Tibial nerve (tissue), 4 donors: ENCODE measurements at regions not wholly inside any gene's neighbourhood (a gene's known extent, or its start where the extent isn't known, plus 50 kb on each side); places are given as distances from the start of the nearest gene placed in this dataset.

Source experiments
- DNase-seq, 2 donors: peaks; one replicate each; pipeline ENCODE4 v3.0.0-alpha.2; 2019; ENCODE audit warnings: low spot score in 2 of 2
- H3K27ac ChIP-seq, 4 donors: fragments of 200-600 bp; sonication (generic) in 3 of 4; one replicate each; pipeline ENCODE4 v1.5.1; 2017 to 2019; ENCODE audit warnings: mild to moderate bottlenecking in 1 of 4
- H3K27me3 ChIP-seq, 2 donors: fragments of 200-600 bp; sonication (generic) in 1 of 2; one replicate each; pipeline versions ENCODE4 v1.5.1 to v1.6.0; 2017 to 2019
- H3K36me3 ChIP-seq, 3 donors: fragments of 200-600 bp; sonication (generic); one replicate each; pipeline ENCODE4 v1.5.1; 2018 to 2019
- H3K4me1 ChIP-seq, 4 donors: fragments of 200-600 bp; sonication (generic) in 3 of 4; one replicate each; pipeline ENCODE4 v1.5.1; 2017 to 2019
- H3K4me3 ChIP-seq, 4 donors: fragments of 200-600 bp; sonication (generic) in 3 of 4; one replicate each; pipeline ENCODE4 v1.5.1; 2017 to 2019; ENCODE audit warnings: mild to moderate bottlenecking in 1 of 4, moderate library complexity in 1 of 4
- H3K9me3 ChIP-seq, 4 donors: fragments of 200-600 bp; sonication (generic) in 3 of 4; one replicate each; pipeline ENCODE4 v1.5.1; 2017 to 2019
- CTCF ChIP-seq, 5 experiments: fragments of 200-600 bp in 3 of 5; fragments of 450-650 bp in 2 of 5; sonication (generic) in 3 of 5; IDR thresholded peaks; one replicate each; pipeline ENCODE4 v1.5.1; 2016 to 2019; ENCODE audit warnings: antibody characterized with exemption in 5 of 5, mild to moderate bottlenecking in 3 of 5, moderate library complexity in 2 of 5
- EP300 ChIP-seq, 2 donors: sonication (generic); formaldehyde crosslinking; IDR thresholded peaks; one replicate each; pipeline ENCODE4 v1.6.1; 2017; ENCODE audit warnings: antibody characterized with exemption in 2 of 2, mild to moderate bottlenecking in 1 of 2
- POLR2A ChIP-seq, 2 donors: fragments of 450-650 bp; IDR thresholded peaks; one replicate each; pipeline ENCODE4 v1.6.1; 2017; ENCODE audit warnings: antibody characterized with exemption in 2 of 2, mild to moderate bottlenecking in 2 of 2, moderate library complexity in 2 of 2
- WGBS, 2 donors: methylation state at CpG; one replicate each; pipeline ENCODE4 v1.1.5; 2018; 5-methylcytosine and 5-hydroxymethylcytosine counted together

DNA sequence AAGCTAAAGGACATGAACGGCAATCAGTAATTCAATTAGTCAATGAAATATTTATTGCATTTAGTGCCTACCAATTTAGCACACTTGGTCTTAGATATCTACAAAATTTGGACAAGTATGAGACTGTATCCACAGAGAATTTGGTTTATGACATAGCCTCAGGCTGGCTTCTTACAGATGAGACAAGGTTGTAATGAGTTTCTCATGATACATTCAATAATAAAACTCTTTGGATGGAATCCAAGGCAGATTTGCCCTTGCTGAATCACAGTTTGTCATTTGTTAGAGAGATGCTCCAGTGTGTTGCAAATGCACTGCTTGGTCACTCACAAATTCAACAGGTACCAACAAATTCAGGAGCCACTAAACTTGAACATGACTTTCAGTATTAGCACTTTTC, 162.5 kb downstream of the GPR37 start:
- Histone ChIP-seq H3K9me3 (no peaks in the 10 kb centered on the region), H3K27ac (no peak overlapping the region), H3K27me3 (no peaks in the 10 kb centered on the region), H3K4me3 (no peak overlapping the region), H3K36me3 (no peaks in the 10 kb centered on the region), H3K4me1 (no peaks in the 10 kb centered on the region)
- TF ChIP-seq CTCF (IDR thresholded peaks at IDR 0.05) = no peak
- no peak for TF ChIP-seq EP300 (IDR thresholded peaks at IDR 0.05)
- TF ChIP-seq POLR2A (IDR thresholded peaks at IDR 0.05) = no peak
- 84 to 87% methylated on average over 1 of the region's 1 CpG for WGBS, 2 donors
- no peak for DNase-seq

DNA sequence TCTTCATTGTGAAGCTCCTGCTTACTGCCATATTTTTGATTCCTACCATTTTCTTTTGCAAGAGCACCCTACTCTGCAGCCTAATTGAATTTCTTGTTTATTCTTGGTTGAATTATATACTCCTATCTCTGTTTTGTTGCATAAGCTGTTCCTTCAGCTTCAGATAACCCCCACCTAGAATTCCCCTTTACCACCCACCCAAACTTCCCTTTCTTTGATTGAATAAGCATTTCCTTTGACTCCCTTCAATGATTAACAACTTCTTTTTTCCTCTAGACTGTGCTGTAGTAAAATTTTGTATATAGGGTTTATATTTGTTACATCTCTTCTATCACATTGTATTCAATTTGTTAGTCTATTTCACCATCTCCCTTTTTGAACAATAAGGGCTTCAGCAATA, 168.1 kb downstream of the GPR37 start:
- no peak overlapping the region for H3K27ac ChIP-seq
- H3K4me3 ChIP-seq = no peak overlapping the region
- H3K9me3 ChIP-seq = no peaks in the 10 kb centered on the region
- TF ChIP-seq CTCF (IDR thresholded peaks at IDR 0.05) (no peak), POLR2A (IDR thresholded peaks at IDR 0.05) (no peak), EP300 (IDR thresholded peaks at IDR 0.05) (no peak)
- no peak for DNase-seq
- H3K36me3 ChIP-seq = no peaks in the 10 kb centered on the region
- no peaks in the 10 kb centered on the region for H3K27me3 ChIP-seq
- no peaks in the 10 kb centered on the region for H3K4me1 ChIP-seq

DNA sequence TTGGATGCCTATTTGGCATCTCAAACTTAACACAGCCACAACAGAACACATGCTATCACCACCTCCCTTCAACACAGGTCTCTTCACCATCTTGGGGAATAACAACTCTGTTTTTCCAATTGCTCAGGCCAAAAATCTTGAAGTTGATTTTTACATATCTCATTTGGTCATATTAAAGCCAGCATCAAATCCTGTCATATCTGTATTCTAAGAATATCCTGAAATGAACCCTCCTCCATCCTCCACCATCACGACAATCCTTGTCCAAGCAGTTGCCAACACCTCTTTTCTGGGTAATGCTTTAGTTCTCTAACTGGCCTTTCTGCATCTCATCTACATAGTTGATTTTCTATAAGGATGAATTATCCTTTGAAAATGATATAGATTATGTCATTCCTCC, 168.7 kb downstream of the GPR37 start:
- 78 to 90% methylated on average over 1 of the region's 1 CpG for WGBS, 2 donors
- H3K27me3 ChIP-seq = no peaks in the 10 kb centered on the region
- TF ChIP-seq EP300 (IDR thresholded peaks at IDR 0.05) (no peak), POLR2A (IDR thresholded peaks at IDR 0.05) (no peak), CTCF (IDR thresholded peaks at IDR 0.05) (no peak)
- H3K36me3 ChIP-seq = no peaks in the 10 kb centered on the region
- no peaks in the 10 kb centered on the region for H3K9me3 ChIP-seq
- H3K4me1 ChIP-seq = no peaks in the 10 kb centered on the region
- DNase-seq = no peak
- H3K4me3 ChIP-seq = no peak overlapping the region
- H3K27ac ChIP-seq = no peak overlapping the region

GRCh38 chr7:124590814-124591213, 174.8 kb downstream of the GPR37 start:
- no peak overlapping the region for H3K27ac ChIP-seq
- 84 to 92% methylated on average over 2 of the region's 2 CpGs for WGBS, 2 donors
- H3K4me1 ChIP-seq = no peaks in the 10 kb centered on the region
- TF ChIP-seq EP300 (IDR thresholded peaks at IDR 0.05) (no peak), POLR2A (IDR thresholded peaks at IDR 0.05) (no peak), CTCF (IDR thresholded peaks at IDR 0.05) (no peak)
- H3K4me3 ChIP-seq = no peak overlapping the region
- no peaks in the 10 kb centered on the region for H3K27me3 ChIP-seq
- H3K9me3 ChIP-seq = no peaks in the 10 kb centered on the region
- DNase-seq = no peak
- no peaks in the 10 kb centered on the region for H3K36me3 ChIP-seq

DNA sequence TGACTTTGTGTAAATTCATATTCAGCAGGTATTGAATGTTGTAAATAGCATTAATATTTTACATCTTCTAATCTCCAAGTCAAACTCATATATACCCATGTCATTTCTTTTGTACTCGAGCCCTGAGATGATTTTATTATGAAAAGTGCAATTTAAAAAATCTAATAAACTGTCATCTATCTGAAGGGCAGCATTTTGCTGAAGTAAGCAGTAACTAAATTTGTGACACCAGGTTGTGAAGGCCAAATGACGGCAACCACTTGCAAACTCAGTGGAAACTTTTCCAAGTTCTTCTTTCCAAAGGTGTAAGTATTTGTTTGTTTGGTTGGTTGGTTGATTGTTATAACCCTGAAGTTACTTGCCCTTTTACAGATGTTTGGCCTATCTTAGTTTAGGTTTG, 188.3 kb downstream of the GPR37 start:
- no peaks in the 10 kb centered on the region for H3K9me3 ChIP-seq
- TF ChIP-seq CTCF (IDR thresholded peaks at IDR 0.05) (no peak), EP300 (IDR thresholded peaks at IDR 0.05) (no peak), POLR2A (IDR thresholded peaks at IDR 0.05) (no peak)
- 69 to 83% methylated on average over 2 of the region's 2 CpGs for WGBS, 2 donors
- no peak overlapping the region for H3K27ac ChIP-seq
- H3K27me3 ChIP-seq = no peaks in the 10 kb centered on the region
- no peaks in the 10 kb centered on the region for H3K4me1 ChIP-seq
- H3K4me3 ChIP-seq = no peak overlapping the region
- no peak for DNase-seq
- no peaks in the 10 kb centered on the region for H3K36me3 ChIP-seq
